HepG2 (cell line): ENCODE measurements at regions not wholly inside any gene's neighbourhood (a gene's known extent, or its start where the extent isn't known, plus 50 kb on each side); places are given as distances from the start of the nearest gene placed in this dataset.

Experiments used
- ATAC-seq: fragments of 200-7000 bp; cut with Tn5 transposase; 3 replicates; pipeline ENCODE4 v1.9.1; 2020; ENCODE audit warnings: mild to moderate bottlenecking, moderate library complexity
- BruUV-seq: library from RNA; stranded (reverse); fragments of 400-500 nt; replicated peaks from 2 replicates; lab custom pipeline; 2021; lab: Mats Ljungman, UMichigan
- CTCF ChIA-PET: fragments of 300-600 bp; formaldehyde crosslinking; extraction: SDS; loops from one replicate; lab custom pipeline; 2021; ENCODE audit warnings: low total read pairs, inconsistent platforms, low intra/inter-chr PET ratio; lab: Yijun Ruan, JAX
- POLR2A ChIA-PET: fragments of 350-600 bp; sonication (Branson Sonifier 250); formaldehyde crosslinking; loops from one replicate; lab custom pipeline; 2020; ENCODE audit warnings: antibody characterized with exemption, inconsistent platforms; lab: Yijun Ruan, JAX
- DNase-seq: peaks from one replicate; pipeline ENCODE4 v3.0.0-alpha.2; 2015; ENCODE audit warnings: low spot score
- FAIRE-seq: peaks from 3 replicates; lab custom pipeline; 2011; peaks lifted over from hg19 to GRCh38; lab: Jason Lieb, UNC
- H2AFZ ChIP-seq: one replicate; pipeline ENCODE4 v1.6.1; 2011; ENCODE audit warnings: low read length, inconsistent platforms
- H3K27ac ChIP-seq: fragments of 300-600 bp; 3 replicates; pipeline ENCODE4 v1.8.0; 2011; ENCODE audit warnings: mixed run types, mild to moderate bottlenecking, mixed read lengths, low read length, inconsistent platforms; ENCODE audit not compliant: insufficient read depth; ENCODE audit errors: extremely low read length
- H3K27me3 ChIP-seq, 2 experiments: fragments of 200-600 bp in 1 of 2; 2 replicates in 1 of 2; 3 replicates in 1 of 2; pipeline versions ENCODE4 v1.6.0 to v1.8.0; 2011; ENCODE audit warnings: low read length in 2 of 2, mild to moderate bottlenecking in 2 of 2, moderate library complexity in 2 of 2, inconsistent platforms in 1 of 2; ENCODE audit not compliant: insufficient read depth in 2 of 2, control insufficient read depth in 1 of 2
- H3K36me3 ChIP-seq, 2 experiments: fragments of 200-600 bp in 1 of 2; replicated peaks in 1 of 2; 2 replicates in 1 of 2; 3 replicates in 1 of 2; pipeline versions ENCODE4 v1.5.1 to v1.8.0; 2011; ENCODE audit warnings: low read length in 2 of 2, inconsistent platforms in 1 of 2; ENCODE audit not compliant: insufficient read depth in 2 of 2, control insufficient read depth in 1 of 2
- H3K4me1 ChIP-seq: 2 replicates; pipeline ENCODE4 v1.5.1; 2012; ENCODE audit warnings: low read length, inconsistent platforms; ENCODE audit not compliant: insufficient read depth
- H3K4me2 ChIP-seq: 2 replicates; pipeline ENCODE4 v1.6.0; 2011; ENCODE audit warnings: low read depth, low read length, inconsistent platforms
- H3K4me3 ChIP-seq, 3 experiments: fragments of 200-600 bp in 1 of 3; sonication (generic), shearing (Covaris generic) in 1 of 3; replicated peaks in 1 of 3; 2 replicates each; pipeline ENCODE4 v1.5.1; 2011 to 2016; ENCODE audit warnings: low read length in 3 of 3, inconsistent platforms in 2 of 3, low read depth in 2 of 3, mild to moderate bottlenecking in 2 of 3, control low read depth in 1 of 3, mixed read lengths in 1 of 3; ENCODE audit not compliant: insufficient read depth in 1 of 3
- H3K79me2 ChIP-seq: one replicate; pipeline ENCODE4 v1.6.1; 2011; ENCODE audit warnings: low read length, inconsistent platforms; ENCODE audit not compliant: insufficient read depth
- H3K9ac ChIP-seq: 2 replicates; pipeline ENCODE4 v1.6.0; 2011; ENCODE audit warnings: mild to moderate bottlenecking, low read depth, low read length, inconsistent platforms; ENCODE audit not compliant: insufficient read depth
- H3K9me3 ChIP-seq: 2 replicates; pipeline ENCODE4 v1.5.1; 2012; ENCODE audit warnings: mild to moderate bottlenecking, low read length
- H4K20me1 ChIP-seq: 2 replicates; pipeline ENCODE4 v1.6.0; 2011; ENCODE audit warnings: inconsistent platforms, mild to moderate bottlenecking, low read length, moderate library complexity; ENCODE audit not compliant: insufficient read depth
- IKZF5 ChIP-seq: IDR thresholded peaks from 2 replicates; pipeline ENCODE4 v1.6.1; 2018; ENCODE audit warnings: missing genetic modification reagents, mild to moderate bottlenecking, missing compliant biosample characterization
- ISL2 ChIP-seq: sonication (generic); formaldehyde crosslinking; IDR thresholded peaks from 2 replicates; pipeline ENCODE4 v1.5.0; 2020; ENCODE audit warnings: missing genetic modification reagents
- KDM2A ChIP-seq: sonication (generic); formaldehyde crosslinking; IDR thresholded peaks from 2 replicates; pipeline ENCODE4 v1.4.0; 2020; ENCODE audit warnings: low read depth, missing genetic modification reagents, borderline replicate concordance
- PBX3 ChIP-seq: sonication (generic); formaldehyde crosslinking; IDR thresholded peaks from 2 replicates; pipeline ENCODE4 v1.8.1; 2023; ENCODE audit warnings: missing genetic modification reagents, inconsistent platforms, borderline replicate concordance
- PLRG1 ChIP-seq: fragments of 450-650 bp; conservative IDR thresholded peaks from 2 replicates; pipeline ENCODE4 v1.6.1; 2016
- RBM22 ChIP-seq: fragments of 200-400 bp; formaldehyde crosslinking; optimal IDR thresholded peaks from 2 replicates; pipeline ENCODE3; 2017; ENCODE audit warnings: mild to moderate bottlenecking, low read length, moderate library complexity
- REST ChIP-seq, 2 experiments: IDR thresholded peaks; 2 replicates each; pipeline ENCODE4 v1.6.1; 2011 to 2012; ENCODE audit warnings: low read length in 2 of 2, borderline replicate concordance in 1 of 2, low read depth in 1 of 2, mild to moderate bottlenecking in 1 of 2, moderate library complexity in 1 of 2
- THRA ChIP-seq: sonication (generic); formaldehyde crosslinking; IDR thresholded peaks from 2 replicates; pipeline ENCODE4 v1.4.0; 2020; ENCODE audit warnings: missing genetic modification reagents, borderline replicate concordance
- ZBTB34 ChIP-seq: sonication (generic); formaldehyde crosslinking; IDR thresholded peaks from 2 replicates; pipeline ENCODE4 v1.8.0; 2022; ENCODE audit warnings: mild to moderate bottlenecking, missing genetic modification reagents
- ZMAT3 ChIP-seq: sonication (generic); formaldehyde crosslinking; conservative IDR thresholded peaks from 2 replicates; pipeline ENCODE4 v1.7.0; 2021; ENCODE audit warnings: missing genetic modification reagents
- ZNF275 ChIP-seq: sonication (generic); formaldehyde crosslinking; IDR thresholded peaks from 2 replicates; pipeline ENCODE4 v1.8.0; 2022; ENCODE audit warnings: missing genetic modification reagents, mild to moderate bottlenecking, inconsistent platforms, borderline replicate concordance
- ZNF33B ChIP-seq: sonication (generic); formaldehyde crosslinking; IDR thresholded peaks from 2 replicates; pipeline ENCODE4 v1.5.1; 2020; ENCODE audit warnings: mild to moderate bottlenecking, missing genetic modification reagents
- ZNF44 ChIP-seq: sonication (generic); formaldehyde crosslinking; IDR thresholded peaks from 2 replicates; pipeline ENCODE4 v1.5.1; 2020; ENCODE audit warnings: mild to moderate bottlenecking, missing genetic modification reagents
- ZNF496 ChIP-seq: sonication (generic); formaldehyde crosslinking; IDR thresholded peaks from 2 replicates; pipeline ENCODE4 v1.8.1; 2023; ENCODE audit warnings: mild to moderate bottlenecking, moderate library complexity, missing genetic modification reagents; ENCODE audit not compliant: insufficient replicate concordance
- ZNF569 ChIP-seq: sonication (generic); formaldehyde crosslinking; IDR thresholded peaks from 2 replicates; pipeline ENCODE4 v1.5.0; 2020; ENCODE audit warnings: mild to moderate bottlenecking, missing genetic modification reagents, moderate library complexity, borderline replicate concordance
- WGBS: methylation state at CpG from one replicate; pipeline ENCODE4 v1.1.6; 2017; ENCODE audit warnings: low lambda C conversion rate; 5-methylcytosine and 5-hydroxymethylcytosine counted together
- in situ Hi-C: cut with HindIII; loops from 2 replicates; pipeline ENCODE4 v1.10.0; 2017; ENCODE audit warnings: low pct_unique_long_range_greater_than_20kb; ENCODE audit not compliant: extremely low pct_ligation_motif_present
- intact Hi-C: fragments of 100-400 bp; cut with micrococcal nuclease; formaldehyde crosslinking; loops from one replicate; pipeline ENCODE4 v1.10.0; 2022; ENCODE audit not compliant: unreplicated experiment

- H3K4me3 ChIP-seq = no peak overlapping the region
- no TSS peak for BruUV-seq
- H3K4me1 ChIP-seq = no peaks in the 10 kb centered on the region
- no peak overlapping the region for H3K27ac ChIP-seq
- H3K9ac ChIP-seq = no peak overlapping the region
- H4K20me1 ChIP-seq = no peaks in the 10 kb centered on the region
- no peak for TF ChIP-seq ISL2 (CRISPR knock-in tag)
- no peak for TF ChIP-seq THRA (CRISPR knock-in tag)
- no peak for TF ChIP-seq ZMAT3
- no peak for TF ChIP-seq RBM22
- no peak for TF ChIP-seq KDM2A (CRISPR knock-in tag)
- no peak for TF ChIP-seq PLRG1
- TF ChIP-seq ZNF44 = no peak
- no peak for TF ChIP-seq ZNF33B (CRISPR knock-in tag)
- TF ChIP-seq REST (IDR thresholded peaks at IDR 0.05; ENCODE audit: borderline replicate concordance in 1 of 2, low read depth in 1 of 2, low read length in 2 of 2) = no peak
- TF ChIP-seq PBX3 (CRISPR knock-in tag) = no peak
- TF ChIP-seq ZBTB34 (CRISPR knock-in tag) = no peak
- TF ChIP-seq ZNF275 = no peak
- TF ChIP-seq IKZF5 = no peak
- TF ChIP-seq ZNF569 (CRISPR knock-in tag) = no peak
- TF ChIP-seq ZNF496 (CRISPR knock-in tag) = no peak
- ChIA-PET POLR2A (no interaction called here), CTCF (no interaction called here)
- DNase-seq (no peak), FAIRE-seq (no peak), ATAC-seq (no peak)
- intact Hi-C loops (no loop called here), in situ Hi-C loops (no loop called here)
- H3K79me2 ChIP-seq = no peaks in the 10 kb centered on the region
- 65% methylated on average over 3 of the region's 3 CpGs for WGBS
- no peaks in the 10 kb centered on the region for H3K36me3 ChIP-seq
- no peak overlapping the region for H2AFZ ChIP-seq
- H3K4me2 ChIP-seq = no peak overlapping the region
- H3K27me3 ChIP-seq = no peaks in the 10 kb centered on the region
- no peaks in the 10 kb centered on the region for H3K9me3 ChIP-seq
These were observed 802.8 kb downstream of the NR2F1-AS1 start for GRCh38 chr5:92778261-92778660.
